ENCODE measurements at regions not wholly inside any gene's neighbourhood (a gene's known extent, or its start where the extent isn't known, plus 50 kb on each side); places are given as distances from the start of the nearest gene placed in this dataset.

DNA sequence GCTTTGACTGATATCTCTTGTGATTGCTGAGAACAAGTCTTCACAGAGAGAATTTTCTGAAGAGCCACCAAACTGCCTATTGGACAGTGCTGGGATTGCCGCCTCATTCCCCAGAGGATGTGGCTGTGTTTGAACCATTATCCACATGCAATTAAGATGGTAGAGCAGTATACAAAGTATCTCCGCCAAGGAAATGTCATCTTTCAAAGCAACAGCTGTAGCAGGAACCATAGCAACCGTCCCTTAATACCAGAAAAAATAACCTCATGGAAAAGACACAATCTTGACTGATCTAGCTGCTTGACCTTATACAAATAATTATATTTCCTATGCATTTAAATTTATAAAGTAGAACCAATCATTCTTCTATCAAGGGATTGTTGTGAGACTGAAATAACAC lies 772.6 kb upstream of the FAM98A start:
- no peaks in the 10 kb centered on the region for H3K4me1 ChIP-seq (ENCODE audit: control insufficient read depth in 1 of 2, insufficient read depth in 2 of 2, low read length in 2 of 2)
- no peaks in the 10 kb centered on the region for H3K36me3 Mint-ChIP-seq
- H3K27me3 Mint-ChIP-seq (ENCODE audit: low read depth in 3 of 3): peaks cover 0 to 3% (median 0%) of the 10 kb centered on the region in 3 donors
- no peak overlapping the region for H3K27ac Mint-ChIP-seq
- DNase-seq: no peak
- TF ChIP-seq CTCF (IDR thresholded peaks at IDR 0.05): no peak
- no peak overlapping the region for H3K4me2 ChIP-seq (replicated peaks; ENCODE audit: extremely low read depth, low read length, poor library complexity, severe bottlenecking)
- no CpG with 5 or more reads among the region's 3 CpGs for WGBS (ENCODE audit: insufficient coverage)
- peaks cover 0 to 11% (median 2%) of the 10 kb centered on the region in 7 donors for H3K9me3 Mint-ChIP-seq
- H3K79me2 ChIP-seq (ENCODE audit: insufficient read depth, low read length): no peaks in the 10 kb centered on the region
- H2AFZ ChIP-seq (ENCODE audit: insufficient read depth, low read depth, low read length, poor library complexity, severe bottlenecking): no peak overlapping the region
- H3K4me3 ChIP-seq (replicated peaks in 1 of 3; ENCODE audit: low read depth in 2 of 3, low read length in 3 of 3): no peak overlapping the region
- no peaks in the 10 kb centered on the region for H3K4me1 Mint-ChIP-seq
- H4K20me1 ChIP-seq (ENCODE audit: insufficient read depth, low read length): no peaks in the 10 kb centered on the region
- H3K27ac ChIP-seq (ENCODE audit: low read depth in 1 of 2, low read length in 2 of 2): no peak overlapping the region
- H3K9me3 ChIP-seq (replicated peaks in 1 of 2; ENCODE audit: control insufficient read depth in 1 of 2, insufficient read depth in 1 of 2, low read length in 2 of 2): no peaks in the 10 kb centered on the region
- H3K27me3 ChIP-seq (ENCODE audit: control insufficient read depth in 2 of 2, insufficient read depth in 2 of 2, low read length in 2 of 2): no peaks in the 10 kb centered on the region
- intact Hi-C loops (cut with micrococcal nuclease): no loop called here
- H3K36me3 ChIP-seq (replicated peaks in 1 of 2; ENCODE audit: control insufficient read depth in 1 of 2, insufficient read depth in 2 of 2, low read length in 2 of 2): no peaks in the 10 kb centered on the region
- no peak overlapping the region for H3K9ac ChIP-seq (ENCODE audit: insufficient read depth, low read length, poor library complexity, severe bottlenecking)
- no peak overlapping the region for H3K4me3 Mint-ChIP-seq

DNA sequence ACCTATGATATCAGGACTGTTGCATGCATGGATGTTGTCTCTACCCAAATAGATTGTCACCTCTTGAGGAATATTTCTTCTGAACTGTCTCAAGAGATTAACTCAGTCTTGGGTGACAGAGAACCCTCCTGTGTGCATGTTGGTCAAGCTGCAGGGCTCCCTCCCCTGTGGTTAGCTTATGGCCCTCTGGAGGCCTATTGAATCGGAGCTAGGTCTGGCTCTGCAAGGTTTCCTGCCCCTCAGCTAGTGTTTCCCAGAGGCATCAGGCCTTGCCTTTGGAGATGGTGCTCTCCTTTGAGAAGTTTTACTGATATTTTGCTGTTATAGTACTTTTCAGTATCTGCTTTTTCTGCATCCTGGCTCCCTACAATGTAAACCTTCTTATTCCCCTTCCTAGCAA lies 769.2 kb upstream of the FAM98A start:
- no peak overlapping the region for H3K27ac Mint-ChIP-seq

More for the DNA sequence above, 769.2 kb upstream of the FAM98A start:
- H4K20me1 ChIP-seq (ENCODE audit: insufficient read depth, low read length): no peaks in the 10 kb centered on the region
- no peaks in the 10 kb centered on the region for H3K4me1 Mint-ChIP-seq
- H3K79me2 ChIP-seq (ENCODE audit: insufficient read depth, low read length): no peaks in the 10 kb centered on the region
- no peaks in the 10 kb centered on the region for H3K36me3 Mint-ChIP-seq
- peaks cover 0 to 10% (median 0%) of the 10 kb centered on the region in 7 donors for H3K9me3 Mint-ChIP-seq
- no peak overlapping the region for H3K4me3 Mint-ChIP-seq
- H3K4me2 ChIP-seq (replicated peaks; ENCODE audit: extremely low read depth, low read length, poor library complexity, severe bottlenecking): no peak overlapping the region
- H3K27me3 Mint-ChIP-seq (ENCODE audit: low read depth in 3 of 3): peaks cover 0 to 3% (median 0%) of the 10 kb centered on the region in 3 donors
- intact Hi-C loops (cut with micrococcal nuclease): no loop called here
- H3K4me3 ChIP-seq (replicated peaks in 1 of 3; ENCODE audit: low read depth in 2 of 3, low read length in 3 of 3): no peak overlapping the region
- 40% methylated on average over 1 of the region's 1 CpG for WGBS (ENCODE audit: insufficient coverage)
- H3K9ac ChIP-seq (ENCODE audit: insufficient read depth, low read length, poor library complexity, severe bottlenecking): no peak overlapping the region
- H3K27me3 ChIP-seq (ENCODE audit: control insufficient read depth in 2 of 2, insufficient read depth in 2 of 2, low read length in 2 of 2): no peaks in the 10 kb centered on the region
- H3K36me3 ChIP-seq (replicated peaks in 1 of 2; ENCODE audit: control insufficient read depth in 1 of 2, insufficient read depth in 2 of 2, low read length in 2 of 2): no peaks in the 10 kb centered on the region
- H3K27ac ChIP-seq (ENCODE audit: low read depth in 1 of 2, low read length in 2 of 2): no peak overlapping the region
- H2AFZ ChIP-seq (ENCODE audit: insufficient read depth, low read depth, low read length, poor library complexity, severe bottlenecking): no peak overlapping the region
- no peaks in the 10 kb centered on the region for H3K4me1 ChIP-seq (ENCODE audit: control insufficient read depth in 1 of 2, insufficient read depth in 2 of 2, low read length in 2 of 2)
- TF ChIP-seq CTCF (IDR thresholded peaks at IDR 0.05): no peak
- no peaks in the 10 kb centered on the region for H3K9me3 ChIP-seq (replicated peaks in 1 of 2; ENCODE audit: control insufficient read depth in 1 of 2, insufficient read depth in 1 of 2, low read length in 2 of 2)
- no peak for DNase-seq

Data from CD14-positive monocyte (primary cell).